ENCODE measurements at regions not wholly inside any gene's neighbourhood (a gene's known extent, or its start where the extent isn't known, plus 50 kb on each side); places are given as distances from the start of the nearest gene placed in this dataset.

- WGBS, result 72% methylated on average over 8 of the region's 8 CpGs
- Histone ChIP-seq H3K27me3 (ENCODE audit: control insufficient read depth, insufficient read depth) (no peaks in the 10 kb centered on the region), H3K4me3 (ENCODE audit: low read length) (no peak overlapping the region), H3K4me1 (ENCODE audit: control insufficient read depth, insufficient read depth, low read length) (no peaks in the 10 kb centered on the region), H3K9me3 (ENCODE audit: control insufficient read depth, low read length) (no peaks in the 10 kb centered on the region), H3K27ac (ENCODE audit: low read length) (no peak overlapping the region)
- ATAC-seq, result no peak
- intact Hi-C loops (cut with DNase I), result no loop called here
- no peak for DNase-seq
Measured at GRCh38 chr2:120401275-120402066, 55.5 kb downstream of the INHBB start.

- ATAC-seq (no peak), DNase-seq (no peak)
- 56% methylated on average over 5 of the region's 5 CpGs for WGBS
- no peak overlapping the region for H3K27ac ChIP-seq (ENCODE audit: low read length)
- H3K27me3 ChIP-seq (ENCODE audit: control insufficient read depth, insufficient read depth), result no peaks in the 10 kb centered on the region
- intact Hi-C loops (cut with DNase I), result no loop called here
- no peak overlapping the region for H3K4me3 ChIP-seq (ENCODE audit: low read length)
- no peaks in the 10 kb centered on the region for H3K9me3 ChIP-seq (ENCODE audit: control insufficient read depth, low read length)
- H3K4me1 ChIP-seq (ENCODE audit: control insufficient read depth, insufficient read depth, low read length), result no peaks in the 10 kb centered on the region
Measured at GRCh38 chr2:120402067-120402433, 56.1 kb downstream of the INHBB start.

GRCh38 chr2:120402508-120402907 is 56.6 kb downstream of the INHBB start:
- DNase-seq, result no peak
- H3K4me1 ChIP-seq (ENCODE audit: control insufficient read depth, insufficient read depth, low read length), result no peaks in the 10 kb centered on the region
- no peak overlapping the region for H3K4me3 ChIP-seq (ENCODE audit: low read length)
- H3K27ac ChIP-seq (ENCODE audit: low read length), result no peak overlapping the region
- WGBS, result 93% methylated on average over 6 of the region's 6 CpGs
- no peaks in the 10 kb centered on the region for H3K27me3 ChIP-seq (ENCODE audit: control insufficient read depth, insufficient read depth)
- no peak for ATAC-seq
- intact Hi-C loops (cut with DNase I), result no loop called here
- H3K9me3 ChIP-seq (ENCODE audit: control insufficient read depth, low read length), result no peaks in the 10 kb centered on the region

GRCh38 chr2:120403261-120403660 is 57.3 kb downstream of the INHBB start:
- WGBS, result 88% methylated on average over 5 of the region's 5 CpGs
- Histone ChIP-seq H3K27ac (ENCODE audit: low read length) (no peak overlapping the region), H3K4me3 (ENCODE audit: low read length) (no peak overlapping the region), H3K4me1 (ENCODE audit: control insufficient read depth, insufficient read depth, low read length) (no peaks in the 10 kb centered on the region), H3K9me3 (ENCODE audit: control insufficient read depth, low read length) (no peaks in the 10 kb centered on the region), H3K27me3 (ENCODE audit: control insufficient read depth, insufficient read depth) (no peaks in the 10 kb centered on the region)
- ATAC-seq (no peak), DNase-seq (no peak)
- intact Hi-C loops (cut with DNase I), result no loop called here

- no peak overlapping the region for H3K4me3 ChIP-seq (ENCODE audit: low read length)
- no peaks in the 10 kb centered on the region for H3K9me3 ChIP-seq (ENCODE audit: control insufficient read depth, low read length)
- H3K27me3 ChIP-seq (ENCODE audit: control insufficient read depth, insufficient read depth), result no peaks in the 10 kb centered on the region
- ATAC-seq (no peak), DNase-seq (no peak)
- WGBS, result 81% methylated on average over 5 of the region's 5 CpGs
- intact Hi-C loops (cut with DNase I), result no loop called here
- no peak overlapping the region for H3K27ac ChIP-seq (ENCODE audit: low read length)
- no peaks in the 10 kb centered on the region for H3K4me1 ChIP-seq (ENCODE audit: control insufficient read depth, insufficient read depth, low read length)
Measured at GRCh38 chr2:120403676-120404075, 57.7 kb downstream of the INHBB start.

- Histone ChIP-seq H3K4me3 (ENCODE audit: low read length) (no peak overlapping the region), H3K9me3 (ENCODE audit: control insufficient read depth, low read length) (no peaks in the 10 kb centered on the region), H3K27ac (ENCODE audit: low read length) (no peak overlapping the region), H3K4me1 (ENCODE audit: control insufficient read depth, insufficient read depth, low read length) (no peaks in the 10 kb centered on the region), H3K27me3 (ENCODE audit: control insufficient read depth, insufficient read depth) (no peaks in the 10 kb centered on the region)
- DNase-seq, result no peak
- WGBS, result 84% methylated on average over 3 of the region's 3 CpGs
- intact Hi-C loops (cut with DNase I), result no loop called here
- ATAC-seq, result no peak
Measured at GRCh38 chr2:120404274-120404673, 58.3 kb downstream of the INHBB start.

- no peaks in the 10 kb centered on the region for H3K4me1 ChIP-seq (ENCODE audit: control insufficient read depth, insufficient read depth, low read length)
- no peaks in the 10 kb centered on the region for H3K27me3 ChIP-seq (ENCODE audit: control insufficient read depth, insufficient read depth)
- DNase-seq (no peak), ATAC-seq (no peak)
- H3K27ac ChIP-seq (ENCODE audit: low read length), result no peak overlapping the region
- no peak overlapping the region for H3K4me3 ChIP-seq (ENCODE audit: low read length)
- WGBS, result 92% methylated on average over 19 of the region's 19 CpGs
- intact Hi-C loops (cut with DNase I), result no loop called here
- peaks cover 3% of the 10 kb centered on the region for H3K9me3 ChIP-seq (ENCODE audit: control insufficient read depth, low read length)
Measured at GRCh38 chr2:120404941-120405758, 59.2 kb downstream of the INHBB start.

GRCh38 chr2:120405759-120406099 is 59.8 kb downstream of the INHBB start:
- DNase-seq (no peak), ATAC-seq (no peak)
- WGBS, result 83% methylated on average over 5 of the region's 5 CpGs
- Histone ChIP-seq H3K9me3 (ENCODE audit: control insufficient read depth, low read length) (peaks cover 3% of the 10 kb centered on the region), H3K27ac (ENCODE audit: low read length) (no peak overlapping the region), H3K27me3 (ENCODE audit: control insufficient read depth, insufficient read depth) (no peaks in the 10 kb centered on the region), H3K4me3 (ENCODE audit: low read length) (no peak overlapping the region), H3K4me1 (ENCODE audit: control insufficient read depth, insufficient read depth, low read length) (no peaks in the 10 kb centered on the region)
- intact Hi-C loops (cut with DNase I), result no loop called here

GRCh38 chr2:120406566-120406965 is 60.6 kb downstream of the INHBB start:
- intact Hi-C loops (cut with DNase I), result no loop called here
- Histone ChIP-seq H3K27ac (ENCODE audit: low read length) (no peak overlapping the region), H3K27me3 (ENCODE audit: control insufficient read depth, insufficient read depth) (no peaks in the 10 kb centered on the region), H3K9me3 (ENCODE audit: control insufficient read depth, low read length) (peaks cover 3% of the 10 kb centered on the region), H3K4me3 (ENCODE audit: low read length) (no peak overlapping the region), H3K4me1 (ENCODE audit: control insufficient read depth, insufficient read depth, low read length) (no peaks in the 10 kb centered on the region)
- DNase-seq (no peak), ATAC-seq (no peak)
- 71% methylated on average over 9 of the region's 9 CpGs for WGBS

- DNase-seq (no peak), ATAC-seq (no peak)
- Histone ChIP-seq H3K9me3 (ENCODE audit: control insufficient read depth, low read length) (peaks cover 3% of the 10 kb centered on the region), H3K4me3 (ENCODE audit: low read length) (no peak overlapping the region), H3K27me3 (ENCODE audit: control insufficient read depth, insufficient read depth) (no peaks in the 10 kb centered on the region), H3K4me1 (ENCODE audit: control insufficient read depth, insufficient read depth, low read length) (no peaks in the 10 kb centered on the region), H3K27ac (ENCODE audit: low read length) (no peak overlapping the region)
- intact Hi-C loops (cut with DNase I), result no loop called here
- 87% methylated on average over 3 of the region's 3 CpGs for WGBS
Measured at GRCh38 chr2:120410487-120410886, 64.6 kb downstream of the INHBB start.

- DNase-seq, result no peak
- Histone ChIP-seq H3K4me1 (ENCODE audit: control insufficient read depth, insufficient read depth, low read length) (no peaks in the 10 kb centered on the region), H3K27me3 (ENCODE audit: control insufficient read depth, insufficient read depth) (no peaks in the 10 kb centered on the region), H3K4me3 (ENCODE audit: low read length) (no peak overlapping the region), H3K9me3 (ENCODE audit: control insufficient read depth, low read length) (peaks cover under 1% of the 10 kb centered on the region), H3K27ac (ENCODE audit: low read length) (no peak overlapping the region)
- intact Hi-C loops (cut with DNase I), result no loop called here
- no peak for ATAC-seq
- 86% methylated on average over 1 of the region's 1 CpG for WGBS
Measured at GRCh38 chr2:120415060-120415459, 69.1 kb downstream of the INHBB start.
